ENCODE measurements at regions not wholly inside any gene's neighbourhood (a gene's known extent, or its start where the extent isn't known, plus 50 kb on each side); places are given as distances from the start of the nearest gene placed in this dataset.
"Not testable (repeated sequence)": the region's sequence is repeated elsewhere in the genome, so short reads cannot be mapped to it uniquely, and the experiment has no call there.

- no peak for DNase-seq
Measured at GRCh38 chr9:71268871-71269635, 147.6 kb upstream of the TRPM3 start.

- no peak for DNase-seq
Measured at GRCh38 chr9:71263451-71263850, 142.0 kb upstream of the TRPM3 start.

GRCh38 chr9:71260419-71260818 lies 139.0 kb upstream of the TRPM3 start:
- not testable (repeated sequence) for DNase-seq

- DNase-seq: no peak
Measured at GRCh38 chr9:71254592-71255277, 133.3 kb upstream of the TRPM3 start.

- no peak for DNase-seq
Measured at GRCh38 chr9:71253011-71253410, 131.6 kb upstream of the TRPM3 start.

GRCh38 chr9:71250581-71250980 lies 129.2 kb upstream of the TRPM3 start:
- DNase-seq: no peak

- DNase-seq: peak; percentile 65
Measured at GRCh38 chr9:71249729-71250317, 128.4 kb upstream of the TRPM3 start.

GRCh38 chr9:71245651-71246050 lies 124.2 kb upstream of the TRPM3 start:
- DNase-seq: no peak

GRCh38 chr9:71243951-71244350 lies 122.5 kb upstream of the TRPM3 start:
- DNase-seq: no peak

GRCh38 chr9:71242081-71242480 lies 120.7 kb upstream of the TRPM3 start:
- no peak for DNase-seq

GRCh38 chr9:71237051-71237450 lies 115.6 kb upstream of the TRPM3 start:
- no peak for DNase-seq

- DNase-seq: no peak
Measured at GRCh38 chr9:71233646-71234045, 112.2 kb upstream of the TRPM3 start.

- no peak for DNase-seq
Measured at GRCh38 chr9:71223953-71224538, 102.6 kb upstream of the TRPM3 start.

GRCh38 chr9:71218774-71219173 lies 97.4 kb upstream of the TRPM3 start:
- no peak for DNase-seq

- DNase-seq: no peak
Measured at GRCh38 chr9:71213633-71214032, 92.2 kb upstream of the TRPM3 start.

GRCh38 chr9:71210326-71210725 lies 88.9 kb upstream of the TRPM3 start:
- DNase-seq: no peak

GRCh38 chr9:71209890-71210289 lies 88.5 kb upstream of the TRPM3 start:
- DNase-seq: no peak

GRCh38 chr9:71202931-71203330 lies 81.5 kb upstream of the TRPM3 start:
- DNase-seq: no peak

GRCh38 chr9:71191708-71192107 lies 70.3 kb upstream of the TRPM3 start:
- DNase-seq: no peak

GRCh38 chr9:71183251-71183650 lies 61.8 kb upstream of the TRPM3 start:
- DNase-seq: no peak

- DNase-seq: no peak
Measured at GRCh38 chr9:71179183-71179582, 57.8 kb upstream of the TRPM3 start.

GRCh38 chr9:71177901-71178300 lies 56.5 kb upstream of the TRPM3 start:
- DNase-seq: no peak

GRCh38 chr9:71171517-71171916 lies 50.1 kb upstream of the TRPM3 start:
- no peak for DNase-seq

Measured in NCI-H69 (cell line).